DND-41 (cell line): ENCODE measurements at regions not wholly inside any gene's neighbourhood (a gene's known extent, or its start where the extent isn't known, plus 50 kb on each side); places are given as distances from the start of the nearest gene placed in this dataset.

Source experiments
- EZH2 ChIP-seq: IDR thresholded peaks from 3 replicates; pipeline ENCODE4 v1.6.1; 2012; ENCODE audit warnings: borderline replicate concordance, low read depth, mild to moderate bottlenecking, moderate library complexity, low read length, inconsistent platforms; ENCODE audit not compliant: severe bottlenecking
- TF ChIP-seq, protein P1 (sequence below): IDR thresholded peaks from 2 replicates; pipeline ENCODE4 v1.5.1; 2012; ENCODE audit warnings: borderline replicate concordance, low read length, moderate library complexity, mild to moderate bottlenecking; ENCODE audit not compliant: poor library complexity, severe bottlenecking; ENCODE audit errors: extremely low read depth

DNA sequence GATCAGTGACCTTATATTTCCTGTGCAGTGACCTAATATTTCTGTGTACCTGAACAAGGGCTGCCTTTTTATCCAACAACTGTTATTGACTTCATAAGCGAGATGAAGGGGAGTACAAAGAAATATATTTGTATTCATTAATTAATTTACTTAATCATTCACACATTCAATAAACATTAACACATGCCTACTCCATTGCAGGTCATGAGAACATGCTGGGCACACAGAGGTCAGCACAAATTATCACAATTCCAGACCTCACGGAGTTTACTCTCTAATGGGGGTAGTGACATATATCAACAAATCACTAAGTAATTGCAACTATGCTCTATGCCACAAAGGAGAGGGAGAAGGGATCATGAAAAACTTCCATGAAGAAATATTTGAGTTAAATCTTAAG lies 614.6 kb downstream of the TOX3 start:
- TF ChIP-seq, protein P1, sequence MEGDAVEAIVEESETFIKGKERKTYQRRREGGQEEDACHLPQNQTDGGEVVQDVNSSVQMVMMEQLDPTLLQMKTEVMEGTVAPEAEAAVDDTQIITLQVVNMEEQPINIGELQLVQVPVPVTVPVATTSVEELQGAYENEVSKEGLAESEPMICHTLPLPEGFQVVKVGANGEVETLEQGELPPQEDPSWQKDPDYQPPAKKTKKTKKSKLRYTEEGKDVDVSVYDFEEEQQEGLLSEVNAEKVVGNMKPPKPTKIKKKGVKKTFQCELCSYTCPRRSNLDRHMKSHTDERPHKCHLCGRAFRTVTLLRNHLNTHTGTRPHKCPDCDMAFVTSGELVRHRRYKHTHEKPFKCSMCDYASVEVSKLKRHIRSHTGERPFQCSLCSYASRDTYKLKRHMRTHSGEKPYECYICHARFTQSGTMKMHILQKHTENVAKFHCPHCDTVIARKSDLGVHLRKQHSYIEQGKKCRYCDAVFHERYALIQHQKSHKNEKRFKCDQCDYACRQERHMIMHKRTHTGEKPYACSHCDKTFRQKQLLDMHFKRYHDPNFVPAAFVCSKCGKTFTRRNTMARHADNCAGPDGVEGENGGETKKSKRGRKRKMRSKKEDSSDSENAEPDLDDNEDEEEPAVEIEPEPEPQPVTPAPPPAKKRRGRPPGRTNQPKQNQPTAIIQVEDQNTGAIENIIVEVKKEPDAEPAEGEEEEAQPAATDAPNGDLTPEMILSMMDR, result no peak
- TF ChIP-seq EZH2, result no peak
